GM23338 (cell line): ENCODE measurements at regions not wholly inside any gene's neighbourhood (a gene's known extent, or its start where the extent isn't known, plus 50 kb on each side); places are given as distances from the start of the nearest gene placed in this dataset.

Experiments
- ATAC-seq: fragments of 200-7000 bp; cut with Tn5 transposase; 3 replicates; pipeline ENCODE4 v1.9.1; 2020
- DNase-seq: peaks from one replicate; pipeline ENCODE4 v3.0.0-alpha.2; 2015; ENCODE audit warnings: low spot score
- H2AFZ ChIP-seq: fragments of 200-600 bp; sonication (generic); 2 replicates; pipeline ENCODE4 v1.8.0; 2016; ENCODE audit warnings: antibody characterized with exemption, mild to moderate bottlenecking, moderate library complexity
- H3F3A ChIP-seq: fragments of 200-600 bp; sonication (generic); replicated peaks from 2 replicates; pipeline ENCODE4 v1.8.0; 2017; ENCODE audit warnings: antibody characterized with exemption, mixed run types, low read depth
- H3K27ac ChIP-seq: fragments of 200-600 bp; sonication (generic); 2 replicates; pipeline ENCODE4 v1.6.1; 2016; ENCODE audit warnings: low read depth
- H3K27me3 ChIP-seq: fragments of 200-600 bp; sonication (generic); 2 replicates; pipeline ENCODE4 v1.8.0; 2016; ENCODE audit warnings: mild to moderate bottlenecking, mixed run types, moderate library complexity; ENCODE audit not compliant: insufficient read depth
- H3K36me3 ChIP-seq: fragments of 200-600 bp; sonication (generic); 2 replicates; pipeline ENCODE4 v1.8.0; 2016; ENCODE audit warnings: mild to moderate bottlenecking; ENCODE audit not compliant: insufficient read depth
- H3K4me1 ChIP-seq: fragments of 200-600 bp; sonication (generic); 2 replicates; pipeline ENCODE4 v1.8.0; 2016; ENCODE audit warnings: mild to moderate bottlenecking, moderate library complexity; ENCODE audit not compliant: insufficient read depth
- H3K4me2 ChIP-seq: fragments of 200-600 bp; sonication (generic); 2 replicates; pipeline ENCODE4 v1.7.1; 2017; ENCODE audit warnings: mixed run types
- H3K4me3 ChIP-seq: fragments of 200-600 bp; sonication (generic); 2 replicates; pipeline ENCODE4 v1.6.1; 2016; ENCODE audit warnings: mixed run types
- H3K79me2 ChIP-seq: fragments of 200-600 bp; sonication (generic); replicated peaks from 2 replicates; pipeline ENCODE4 v1.8.0; 2017; ENCODE audit warnings: mild to moderate bottlenecking; ENCODE audit not compliant: insufficient read depth
- H3K9me2 ChIP-seq: fragments of 200-600 bp; sonication (generic); 2 replicates; pipeline ENCODE4 v1.8.0; 2017; ENCODE audit not compliant: insufficient read depth
- H4K20me1 ChIP-seq: fragments of 200-600 bp; sonication (generic); replicated peaks from 2 replicates; pipeline ENCODE4 v1.8.0; 2017; ENCODE audit warnings: mild to moderate bottlenecking; ENCODE audit not compliant: insufficient read depth
- H3K27ac Mint-ChIP-seq: 2 replicates; pipeline ENCODE4 v1.8.0; 2020; ENCODE audit warnings: inconsistent platforms, mild to moderate bottlenecking, moderate library complexity, mixed read lengths
- H3K27me3 Mint-ChIP-seq: 3 replicates; pipeline ENCODE4 v1.8.0; 2022; ENCODE audit warnings: low read depth, mild to moderate bottlenecking, moderate library complexity, mixed read lengths, inconsistent platforms; ENCODE audit not compliant: insufficient read depth, poor library complexity
- H3K36me3 Mint-ChIP-seq: 3 replicates; pipeline ENCODE4 v1.8.0; 2021; ENCODE audit warnings: low read depth, mild to moderate bottlenecking, inconsistent platforms, moderate library complexity, mixed read lengths
- H3K4me1 Mint-ChIP-seq: 3 replicates; pipeline ENCODE4 v1.8.0; 2020; ENCODE audit warnings: mild to moderate bottlenecking, inconsistent platforms, mixed read lengths
- H3K4me3 Mint-ChIP-seq: 3 replicates; pipeline ENCODE4 v1.8.0; 2021; ENCODE audit warnings: moderate library complexity, mild to moderate bottlenecking, inconsistent platforms, mixed read lengths
- H3K9me3 Mint-ChIP-seq: 3 replicates; pipeline ENCODE4 v1.8.0; 2020; ENCODE audit warnings: moderate library complexity, mild to moderate bottlenecking, inconsistent platforms, mixed read lengths
- CREB1 ChIP-seq: fragments of 250-450 bp; sonication (Bioruptor Pico); IDR thresholded peaks from 2 replicates; pipeline ENCODE4 v1.5.0; 2020; ENCODE audit warnings: low read depth, mild to moderate bottlenecking, moderate library complexity
- ETS1 ChIP-seq: IDR thresholded peaks from 2 replicates; pipeline ENCODE4 v1.6.1; 2016; ENCODE audit warnings: antibody characterized with exemption
- EZH2 ChIP-seq: fragments of 200-600 bp; sonication (generic); IDR thresholded peaks from one replicate; pipeline ENCODE4 v1.8.0; 2017; ENCODE audit warnings: antibody characterized with exemption, mild to moderate bottlenecking, low read depth; ENCODE audit not compliant: unreplicated experiment
- EZH2phosphoT487 ChIP-seq: fragments of 200-600 bp; sonication (generic); IDR thresholded peaks from one replicate; pipeline ENCODE4 v1.8.1; 2018; ENCODE audit warnings: antibody characterized with exemption; ENCODE audit not compliant: unreplicated experiment
- JUNB ChIP-seq: IDR thresholded peaks from one replicate; pipeline ENCODE4 v1.6.1; 2016; ENCODE audit warnings: antibody characterized with exemption; ENCODE audit not compliant: unreplicated experiment
- NANOG ChIP-seq: IDR thresholded peaks from 2 replicates; pipeline ENCODE4 v1.6.1; 2016; ENCODE audit warnings: antibody characterized with exemption, borderline replicate concordance
- POLR2AphosphoS5 ChIP-seq: IDR thresholded peaks from 2 replicates; pipeline ENCODE4 v1.6.1; 2016; ENCODE audit warnings: antibody characterized with exemption, low read depth
- STAT1 ChIP-seq: IDR thresholded peaks from one replicate; pipeline ENCODE4 v1.6.1; 2016; ENCODE audit warnings: antibody characterized with exemption; ENCODE audit not compliant: unreplicated experiment
- ZNF114 ChIP-seq: fragments of 250-450 bp; sonication (Bioruptor Pico); IDR thresholded peaks from 2 replicates; pipeline ENCODE4 v1.5.0; 2020; ENCODE audit warnings: mild to moderate bottlenecking, moderate library complexity
- ZNF331 ChIP-seq: fragments of 250-450 bp; sonication (Bioruptor Pico); IDR thresholded peaks from 2 replicates; pipeline ENCODE4 v1.5.0; 2020; ENCODE audit warnings: low read depth, mild to moderate bottlenecking, moderate library complexity
- TF ChIP-seq, protein P1 (sequence below): IDR thresholded peaks from one replicate; pipeline ENCODE4 v1.6.1; 2018; ENCODE audit warnings: antibody characterized with exemption; ENCODE audit not compliant: unreplicated experiment
- TF ChIP-seq, protein P2 (sequence below), 2 experiments: fragments of 200-600 bp in 1 of 2; sonication (generic) in 1 of 2; conservative IDR thresholded peaks; 2 replicates each; pipeline versions ENCODE4 v1.5.1 to v1.6.1; 2016 to 2017; ENCODE audit warnings: antibody characterized with exemption in 2 of 2, low read depth in 2 of 2, mild to moderate bottlenecking in 2 of 2, moderate library complexity in 1 of 2
- TF ChIP-seq, protein P3 (sequence below): fragments of 250-450 bp; sonication (Bioruptor Pico); IDR thresholded peaks from 2 replicates; pipeline ENCODE4 v1.5.0; 2020; ENCODE audit warnings: mild to moderate bottlenecking, moderate library complexity

- H4K20me1 ChIP-seq = no peaks in the 10 kb centered on the region
- ATAC-seq = no peak
- Mint-ChIP-seq H3K27ac (no peak overlapping the region), H3K4me1 (peaks cover 12% of the 10 kb centered on the region), H3K4me3 (no peak overlapping the region), H3K9me3 (peaks cover 75% of the 10 kb centered on the region), H3K27me3 (no peaks in the 10 kb centered on the region), H3K36me3 (peaks cover 13% of the 10 kb centered on the region)
- no peak overlapping the region for H2AFZ ChIP-seq
- no peak overlapping the region for H3K4me3 ChIP-seq
- peaks cover 14% of the 10 kb centered on the region for H3K4me1 ChIP-seq
- H3K9me2 ChIP-seq = 0 out of 2 replicates have a peak, but pooled peaks cover 4% of the 10 kb centered on the region
- no peak for TF ChIP-seq POLR2AphosphoS5
- TF ChIP-seq, protein P1, sequence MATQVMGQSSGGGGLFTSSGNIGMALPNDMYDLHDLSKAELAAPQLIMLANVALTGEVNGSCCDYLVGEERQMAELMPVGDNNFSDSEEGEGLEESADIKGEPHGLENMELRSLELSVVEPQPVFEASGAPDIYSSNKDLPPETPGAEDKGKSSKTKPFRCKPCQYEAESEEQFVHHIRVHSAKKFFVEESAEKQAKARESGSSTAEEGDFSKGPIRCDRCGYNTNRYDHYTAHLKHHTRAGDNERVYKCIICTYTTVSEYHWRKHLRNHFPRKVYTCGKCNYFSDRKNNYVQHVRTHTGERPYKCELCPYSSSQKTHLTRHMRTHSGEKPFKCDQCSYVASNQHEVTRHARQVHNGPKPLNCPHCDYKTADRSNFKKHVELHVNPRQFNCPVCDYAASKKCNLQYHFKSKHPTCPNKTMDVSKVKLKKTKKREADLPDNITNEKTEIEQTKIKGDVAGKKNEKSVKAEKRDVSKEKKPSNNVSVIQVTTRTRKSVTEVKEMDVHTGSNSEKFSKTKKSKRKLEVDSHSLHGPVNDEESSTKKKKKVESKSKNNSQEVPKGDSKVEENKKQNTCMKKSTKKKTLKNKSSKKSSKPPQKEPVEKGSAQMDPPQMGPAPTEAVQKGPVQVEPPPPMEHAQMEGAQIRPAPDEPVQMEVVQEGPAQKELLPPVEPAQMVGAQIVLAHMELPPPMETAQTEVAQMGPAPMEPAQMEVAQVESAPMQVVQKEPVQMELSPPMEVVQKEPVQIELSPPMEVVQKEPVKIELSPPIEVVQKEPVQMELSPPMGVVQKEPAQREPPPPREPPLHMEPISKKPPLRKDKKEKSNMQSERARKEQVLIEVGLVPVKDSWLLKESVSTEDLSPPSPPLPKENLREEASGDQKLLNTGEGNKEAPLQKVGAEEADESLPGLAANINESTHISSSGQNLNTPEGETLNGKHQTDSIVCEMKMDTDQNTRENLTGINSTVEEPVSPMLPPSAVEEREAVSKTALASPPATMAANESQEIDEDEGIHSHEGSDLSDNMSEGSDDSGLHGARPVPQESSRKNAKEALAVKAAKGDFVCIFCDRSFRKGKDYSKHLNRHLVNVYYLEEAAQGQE = no peak
- no peak for TF ChIP-seq ZNF114 (CRISPR knock-in tag)
- no peak for TF ChIP-seq ETS1
- no peak for TF ChIP-seq EZH2phosphoT487
- TF ChIP-seq ZNF331 (CRISPR knock-in tag) = no peak
- TF ChIP-seq EZH2 = no peak
- TF ChIP-seq, protein P2, sequence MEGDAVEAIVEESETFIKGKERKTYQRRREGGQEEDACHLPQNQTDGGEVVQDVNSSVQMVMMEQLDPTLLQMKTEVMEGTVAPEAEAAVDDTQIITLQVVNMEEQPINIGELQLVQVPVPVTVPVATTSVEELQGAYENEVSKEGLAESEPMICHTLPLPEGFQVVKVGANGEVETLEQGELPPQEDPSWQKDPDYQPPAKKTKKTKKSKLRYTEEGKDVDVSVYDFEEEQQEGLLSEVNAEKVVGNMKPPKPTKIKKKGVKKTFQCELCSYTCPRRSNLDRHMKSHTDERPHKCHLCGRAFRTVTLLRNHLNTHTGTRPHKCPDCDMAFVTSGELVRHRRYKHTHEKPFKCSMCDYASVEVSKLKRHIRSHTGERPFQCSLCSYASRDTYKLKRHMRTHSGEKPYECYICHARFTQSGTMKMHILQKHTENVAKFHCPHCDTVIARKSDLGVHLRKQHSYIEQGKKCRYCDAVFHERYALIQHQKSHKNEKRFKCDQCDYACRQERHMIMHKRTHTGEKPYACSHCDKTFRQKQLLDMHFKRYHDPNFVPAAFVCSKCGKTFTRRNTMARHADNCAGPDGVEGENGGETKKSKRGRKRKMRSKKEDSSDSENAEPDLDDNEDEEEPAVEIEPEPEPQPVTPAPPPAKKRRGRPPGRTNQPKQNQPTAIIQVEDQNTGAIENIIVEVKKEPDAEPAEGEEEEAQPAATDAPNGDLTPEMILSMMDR (conservative IDR thresholded peaks at IDR 0.05; ENCODE audit: low read depth in 2 of 2) = no peak
- TF ChIP-seq JUNB = no peak
- no peak for TF ChIP-seq CREB1
- TF ChIP-seq STAT1 = no peak
- TF ChIP-seq NANOG = no peak
- TF ChIP-seq, protein P3, sequence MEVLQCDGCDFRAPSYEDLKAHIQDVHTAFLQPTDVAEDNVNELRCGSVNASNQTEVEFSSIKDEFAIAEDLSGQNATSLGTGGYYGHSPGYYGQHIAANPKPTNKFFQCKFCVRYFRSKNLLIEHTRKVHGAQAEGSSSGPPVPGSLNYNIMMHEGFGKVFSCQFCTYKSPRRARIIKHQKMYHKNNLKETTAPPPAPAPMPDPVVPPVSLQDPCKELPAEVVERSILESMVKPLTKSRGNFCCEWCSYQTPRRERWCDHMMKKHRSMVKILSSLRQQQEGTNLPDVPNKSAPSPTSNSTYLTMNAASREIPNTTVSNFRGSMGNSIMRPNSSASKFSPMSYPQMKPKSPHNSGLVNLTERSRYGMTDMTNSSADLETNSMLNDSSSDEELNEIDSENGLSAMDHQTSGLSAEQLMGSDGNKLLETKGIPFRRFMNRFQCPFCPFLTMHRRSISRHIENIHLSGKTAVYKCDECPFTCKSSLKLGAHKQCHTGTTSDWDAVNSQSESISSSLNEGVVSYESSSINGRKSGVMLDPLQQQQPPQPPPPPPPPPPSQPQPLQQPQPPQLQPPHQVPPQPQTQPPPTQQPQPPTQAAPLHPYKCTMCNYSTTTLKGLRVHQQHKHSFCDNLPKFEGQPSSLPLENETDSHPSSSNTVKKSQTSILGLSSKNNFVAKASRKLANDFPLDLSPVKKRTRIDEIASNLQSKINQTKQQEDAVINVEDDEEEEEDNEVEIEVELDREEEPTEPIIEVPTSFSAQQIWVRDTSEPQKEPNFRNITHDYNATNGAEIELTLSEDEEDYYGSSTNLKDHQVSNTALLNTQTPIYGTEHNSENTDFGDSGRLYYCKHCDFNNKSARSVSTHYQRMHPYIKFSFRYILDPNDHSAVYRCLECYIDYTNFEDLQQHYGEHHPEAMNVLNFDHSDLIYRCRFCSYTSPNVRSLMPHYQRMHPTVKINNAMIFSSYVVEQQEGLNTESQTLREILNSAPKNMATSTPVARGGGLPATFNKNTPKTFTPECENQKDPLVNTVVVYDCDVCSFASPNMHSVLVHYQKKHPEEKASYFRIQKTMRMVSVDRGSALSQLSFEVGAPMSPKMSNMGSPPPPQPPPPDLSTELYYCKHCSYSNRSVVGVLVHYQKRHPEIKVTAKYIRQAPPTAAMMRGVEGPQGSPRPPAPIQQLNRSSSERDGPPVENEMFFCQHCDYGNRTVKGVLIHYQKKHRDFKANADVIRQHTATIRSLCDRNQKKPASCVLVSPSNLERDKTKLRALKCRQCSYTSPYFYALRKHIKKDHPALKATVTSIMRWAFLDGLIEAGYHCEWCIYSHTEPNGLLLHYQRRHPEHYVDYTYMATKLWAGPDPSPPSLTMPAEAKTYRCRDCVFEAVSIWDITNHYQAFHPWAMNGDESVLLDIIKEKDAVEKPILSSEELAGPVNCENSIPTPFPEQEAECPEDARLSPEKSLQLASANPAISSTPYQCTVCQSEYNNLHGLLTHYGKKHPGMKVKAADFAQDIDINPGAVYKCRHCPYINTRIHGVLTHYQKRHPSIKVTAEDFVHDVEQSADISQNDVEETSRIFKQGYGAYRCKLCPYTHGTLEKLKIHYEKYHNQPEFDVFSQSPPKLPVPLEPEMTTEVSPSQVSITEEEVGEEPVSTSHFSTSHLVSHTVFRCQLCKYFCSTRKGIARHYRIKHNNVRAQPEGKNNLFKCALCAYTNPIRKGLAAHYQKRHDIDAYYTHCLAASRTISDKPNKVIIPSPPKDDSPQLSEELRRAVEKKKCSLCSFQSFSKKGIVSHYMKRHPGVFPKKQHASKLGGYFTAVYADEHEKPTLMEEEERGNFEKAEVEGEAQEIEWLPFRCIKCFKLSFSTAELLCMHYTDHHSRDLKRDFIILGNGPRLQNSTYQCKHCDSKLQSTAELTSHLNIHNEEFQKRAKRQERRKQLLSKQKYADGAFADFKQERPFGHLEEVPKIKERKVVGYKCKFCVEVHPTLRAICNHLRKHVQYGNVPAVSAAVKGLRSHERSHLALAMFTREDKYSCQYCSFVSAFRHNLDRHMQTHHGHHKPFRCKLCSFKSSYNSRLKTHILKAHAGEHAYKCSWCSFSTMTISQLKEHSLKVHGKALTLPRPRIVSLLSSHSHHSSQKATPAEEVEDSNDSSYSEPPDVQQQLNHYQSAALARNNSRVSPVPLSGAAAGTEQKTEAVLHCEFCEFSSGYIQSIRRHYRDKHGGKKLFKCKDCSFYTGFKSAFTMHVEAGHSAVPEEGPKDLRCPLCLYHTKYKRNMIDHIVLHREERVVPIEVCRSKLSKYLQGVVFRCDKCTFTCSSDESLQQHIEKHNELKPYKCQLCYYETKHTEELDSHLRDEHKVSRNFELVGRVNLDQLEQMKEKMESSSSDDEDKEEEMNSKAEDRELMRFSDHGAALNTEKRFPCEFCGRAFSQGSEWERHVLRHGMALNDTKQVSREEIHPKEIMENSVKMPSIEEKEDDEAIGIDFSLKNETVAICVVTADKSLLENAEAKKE (CRISPR knock-in tag) = no peak
- no peaks in the 10 kb centered on the region for H3F3A ChIP-seq
- DNase-seq = no peak
- no peaks in the 10 kb centered on the region for H3K27me3 ChIP-seq
- no peaks in the 10 kb centered on the region for H3K79me2 ChIP-seq
- no peak overlapping the region for H3K27ac ChIP-seq
- peaks cover 4% of the 10 kb centered on the region; the same call in 1 of the 2 replicates for H3K36me3 ChIP-seq
- no peak overlapping the region for H3K4me2 ChIP-seq
Measured at GRCh38 chr2:5497874-5498273, 194.3 kb upstream of the SOX11 start.
